B cell (primary cell): ENCODE measurements at regions not wholly inside any gene's neighbourhood (a gene's known extent, or its start where the extent isn't known, plus 50 kb on each side); places are given as distances from the start of the nearest gene placed in this dataset.

Experiments used
- ATAC-seq: fragments of 200-7000 bp; cut with Tn5 transposase; one replicate; pipeline ENCODE4 v1.10.0; 2021; ENCODE audit warnings: low read depth, mild to moderate bottlenecking, moderate number of reproducible peaks, moderate library complexity
- CTCF ChIA-PET: fragments of 350-600 bp; sonication (Branson Sonifier 250); formaldehyde crosslinking; loops from one replicate; lab custom pipeline; 2021; ENCODE audit warnings: antibody characterized with exemption, inconsistent platforms; lab: Charles Lee
- POLR2A ChIA-PET: fragments of 350-600 bp; sonication (Branson Sonifier 250); formaldehyde crosslinking; loops from one replicate; lab custom pipeline; 2021; ENCODE audit warnings: antibody characterized with exemption; lab: Charles Lee
- DNase-seq: peaks from one replicate; pipeline ENCODE4 v3.0.0; 2013
- H2AFZ ChIP-seq: 2 replicates; pipeline ENCODE4 v1.6.1; 2012; ENCODE audit warnings: mild to moderate bottlenecking, low read depth, low read length; ENCODE audit not compliant: insufficient read depth, poor library complexity, severe bottlenecking
- H3K27ac ChIP-seq, 2 donors: 1 replicate in 1 of 2; 2 replicates in 1 of 2; pipeline ENCODE4 v1.5.1; 2012 to 2013; ENCODE audit warnings: low read length in 2 of 2, mild to moderate bottlenecking in 2 of 2, moderate library complexity in 1 of 2
- H3K27me3 ChIP-seq, 4 experiments: fragments of 200-600 bp in 1 of 4; sonication (generic) in 1 of 4; replicated peaks in 1 of 4; 1 replicate in 2 of 4; 2 replicates in 2 of 4; pipeline versions ENCODE4 v1.6.1 to v1.7.0; 2013 to 2016; ENCODE audit warnings: low read length in 3 of 4, mild to moderate bottlenecking in 2 of 4, mixed read lengths in 1 of 4, moderate library complexity in 1 of 4; ENCODE audit not compliant: insufficient read depth in 4 of 4, control insufficient read depth in 3 of 4; ENCODE audit errors: control extremely low read depth in 1 of 4
- H3K36me3 ChIP-seq, 2 experiments: replicated peaks in 1 of 2; 1 replicate in 1 of 2; 2 replicates in 1 of 2; pipeline versions ENCODE4 v1.6.1 to v1.7.1; 2013; ENCODE audit warnings: low read length in 1 of 2; ENCODE audit not compliant: insufficient read depth in 2 of 2, control insufficient read depth in 1 of 2; ENCODE audit errors: control extremely low read depth in 1 of 2, extremely low read depth in 1 of 2
- H3K4me1 ChIP-seq, 2 donors: fragments of 200-600 bp in 1 of 2; sonication (generic) in 1 of 2; 1 replicate in 1 of 2; 2 replicates in 1 of 2; pipeline versions ENCODE4 v1.5.1 to v1.6.1; 2013 to 2017; ENCODE audit warnings: low read length in 2 of 2; ENCODE audit not compliant: control insufficient read depth in 2 of 2, insufficient read depth in 2 of 2
- H3K4me2 ChIP-seq: replicated peaks from 2 replicates; pipeline ENCODE3; 2012; ENCODE audit warnings: mild to moderate bottlenecking, low read depth, low read length; ENCODE audit not compliant: poor library complexity, severe bottlenecking
- H3K4me3 ChIP-seq, 5 experiments: fragments of 200-600 bp in 1 of 5; sonication (generic) in 1 of 5; 1 replicate in 3 of 5; 2 replicates in 2 of 5; pipeline versions ENCODE4 v1.5.1 to v1.7.0; 2011 to 2016; ENCODE audit warnings: low read length in 4 of 5, mild to moderate bottlenecking in 4 of 5, low read depth in 2 of 5, control low read depth in 1 of 5, moderate library complexity in 1 of 5; ENCODE audit not compliant: insufficient read depth in 1 of 5; ENCODE audit errors: control extremely low read depth in 1 of 5, extremely low read depth in 1 of 5
- H3K79me2 ChIP-seq: fragments of 200-600 bp; sonication (generic); one replicate; pipeline ENCODE4 v1.6.0; 2016; ENCODE audit warnings: low read length; ENCODE audit not compliant: control insufficient read depth, insufficient read depth
- H3K9ac ChIP-seq: fragments of 200-600 bp; sonication (generic); 2 replicates; pipeline ENCODE4 v1.6.1; 2017; ENCODE audit warnings: mild to moderate bottlenecking, low read length, moderate library complexity
- H3K9me3 ChIP-seq, 3 donors: one replicate each; pipeline versions ENCODE4 v1.6.1 to v1.7.1; 2013; ENCODE audit warnings: low read length in 2 of 3; ENCODE audit not compliant: control insufficient read depth in 2 of 3, insufficient read depth in 1 of 3; ENCODE audit errors: control extremely low read depth in 1 of 3
- H4K20me1 ChIP-seq: 2 replicates; pipeline ENCODE4 v1.6.0; 2012; ENCODE audit warnings: mild to moderate bottlenecking, low read length; ENCODE audit not compliant: insufficient read depth, control insufficient read depth, poor library complexity, severe bottlenecking
- H3K27ac Mint-ChIP-seq: one replicate; pipeline ENCODE4 v1.8.0; 2021; ENCODE audit warnings: mixed read lengths
- H3K27me3 Mint-ChIP-seq: one replicate; pipeline ENCODE4 v1.8.0; 2021; ENCODE audit warnings: mixed read lengths
- H3K4me1 Mint-ChIP-seq: one replicate; pipeline ENCODE4 v1.8.0; 2021; ENCODE audit warnings: mixed read lengths
- H3K4me3 Mint-ChIP-seq: one replicate; pipeline ENCODE4 v1.8.0; 2021; ENCODE audit warnings: mixed read lengths
- H3K9me3 Mint-ChIP-seq: one replicate; pipeline ENCODE4 v1.8.0; 2022; ENCODE audit warnings: mixed read lengths; ENCODE audit not compliant: insufficient read depth
- EZH2 ChIP-seq: IDR thresholded peaks from 2 replicates; pipeline ENCODE4 v1.6.1; 2012; ENCODE audit warnings: borderline replicate concordance, low read depth, mild to moderate bottlenecking, moderate library complexity, low read length; ENCODE audit not compliant: insufficient read depth, poor library complexity, severe bottlenecking
- WGBS: methylation state at CpG from one replicate; pipeline ENCODE4 v1.1.5; 2013; ENCODE audit warnings: missing lambda C conversion rate; ENCODE audit not compliant: insufficient coverage; 5-methylcytosine and 5-hydroxymethylcytosine counted together
- intact Hi-C: fragments of 100-400 bp; cut with micrococcal nuclease; formaldehyde crosslinking; loops from one replicate; pipeline ENCODE4 v1.10.0; 2022
- TF ChIP-seq, protein P1 (sequence below): fragments of 200-600 bp; IDR thresholded peaks from one replicate; pipeline ENCODE4 v1.8.0; 2022; ENCODE audit warnings: antibody characterized with exemption, mild to moderate bottlenecking

GRCh38 chr3:194247350-194247740, 103.8 kb downstream of the CPN2 start:
- no peak overlapping the region for H3K4me2 ChIP-seq
- H3K27me3 ChIP-seq: peaks cover 0 to 34% (median 6%) of the 10 kb centered on the region in 4 experiments
- H3K27ac Mint-ChIP-seq: no peak overlapping the region
- H3K27ac ChIP-seq: no peak overlapping the region
- H3K4me3 Mint-ChIP-seq: no peak overlapping the region
- ATAC-seq: no peak
- intact Hi-C loops: no loop called here
- TF ChIP-seq EZH2: no peak
- TF ChIP-seq, protein P1, sequence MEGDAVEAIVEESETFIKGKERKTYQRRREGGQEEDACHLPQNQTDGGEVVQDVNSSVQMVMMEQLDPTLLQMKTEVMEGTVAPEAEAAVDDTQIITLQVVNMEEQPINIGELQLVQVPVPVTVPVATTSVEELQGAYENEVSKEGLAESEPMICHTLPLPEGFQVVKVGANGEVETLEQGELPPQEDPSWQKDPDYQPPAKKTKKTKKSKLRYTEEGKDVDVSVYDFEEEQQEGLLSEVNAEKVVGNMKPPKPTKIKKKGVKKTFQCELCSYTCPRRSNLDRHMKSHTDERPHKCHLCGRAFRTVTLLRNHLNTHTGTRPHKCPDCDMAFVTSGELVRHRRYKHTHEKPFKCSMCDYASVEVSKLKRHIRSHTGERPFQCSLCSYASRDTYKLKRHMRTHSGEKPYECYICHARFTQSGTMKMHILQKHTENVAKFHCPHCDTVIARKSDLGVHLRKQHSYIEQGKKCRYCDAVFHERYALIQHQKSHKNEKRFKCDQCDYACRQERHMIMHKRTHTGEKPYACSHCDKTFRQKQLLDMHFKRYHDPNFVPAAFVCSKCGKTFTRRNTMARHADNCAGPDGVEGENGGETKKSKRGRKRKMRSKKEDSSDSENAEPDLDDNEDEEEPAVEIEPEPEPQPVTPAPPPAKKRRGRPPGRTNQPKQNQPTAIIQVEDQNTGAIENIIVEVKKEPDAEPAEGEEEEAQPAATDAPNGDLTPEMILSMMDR: no peak
- no peaks in the 10 kb centered on the region for H3K36me3 ChIP-seq
- no peak overlapping the region for H3K4me3 ChIP-seq
- POLR2A ChIA-PET: no interaction called here
- H4K20me1 ChIP-seq: no peaks in the 10 kb centered on the region
- H3K79me2 ChIP-seq: no peaks in the 10 kb centered on the region
- WGBS: 100% methylated on average over 6 of the region's 10 CpGs
- no peak for DNase-seq
- CTCF ChIA-PET: no interaction called here
- no peaks in the 10 kb centered on the region for H3K4me1 ChIP-seq
- H3K4me1 Mint-ChIP-seq: no peaks in the 10 kb centered on the region
- no peak overlapping the region for H2AFZ ChIP-seq
- no peaks in the 10 kb centered on the region for H3K9me3 Mint-ChIP-seq
- peaks cover 26% of the 10 kb centered on the region for H3K27me3 Mint-ChIP-seq
- no peaks in the 10 kb centered on the region for H3K9me3 ChIP-seq
- H3K9ac ChIP-seq: no peak overlapping the region

DNA sequence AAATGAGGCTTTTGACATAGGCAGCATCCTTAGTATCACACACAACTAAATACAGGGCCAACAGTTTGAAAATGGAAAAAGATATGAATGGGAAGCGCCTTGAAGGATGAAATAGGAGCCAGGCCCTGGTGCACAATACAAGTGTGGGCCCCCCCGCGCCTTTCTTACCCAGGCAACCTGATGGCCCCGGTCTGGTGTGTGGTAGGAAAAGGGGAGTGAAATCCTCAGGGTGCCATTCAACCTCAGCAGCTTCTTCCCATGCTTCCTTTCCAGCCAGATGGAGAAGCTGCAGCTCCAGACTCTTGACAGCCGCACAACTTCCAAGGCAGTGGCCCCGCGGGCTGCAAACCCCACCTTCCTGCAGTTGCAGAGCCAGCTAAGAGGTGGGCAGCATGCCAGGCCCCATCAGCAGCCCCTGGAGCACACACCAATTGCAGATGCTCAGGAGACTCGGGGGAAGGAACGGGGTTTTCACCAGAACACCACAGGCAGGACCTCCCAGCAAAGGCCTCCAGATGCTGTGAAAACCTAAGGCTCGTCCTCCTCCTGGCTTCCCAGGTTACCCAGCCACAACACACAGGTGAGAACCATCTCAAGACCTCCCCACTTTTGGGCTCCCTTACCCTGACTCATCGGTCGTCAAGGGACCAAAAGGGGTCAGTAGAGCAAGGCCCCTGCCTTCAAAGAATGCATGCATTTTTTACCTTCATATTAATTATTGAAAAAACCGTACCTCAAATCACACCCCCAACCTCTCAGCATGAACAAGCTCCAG, 101.6 kb downstream of the CPN2 start:
- no peak overlapping the region for H3K27ac Mint-ChIP-seq
- WGBS: 39% methylated on average over 10 of the region's 13 CpGs

More for the DNA sequence above, 101.6 kb downstream of the CPN2 start:
- no peak overlapping the region for H3K4me3 Mint-ChIP-seq
- Histone ChIP-seq H3K27ac (no peak overlapping the region), H3K4me1 (no peaks in the 10 kb centered on the region), H3K4me3 (no peak overlapping the region), H3K79me2 (no peaks in the 10 kb centered on the region), H3K9me3 (no peaks in the 10 kb centered on the region), H3K27me3 (peaks cover 0 to 37% (median 6%) of the 10 kb centered on the region in 4 experiments), H3K9ac (no peak overlapping the region), H3K4me2 (no peak overlapping the region), H2AFZ (no peak overlapping the region), H3K36me3 (no peaks in the 10 kb centered on the region), H4K20me1 (no peaks in the 10 kb centered on the region)
- POLR2A ChIA-PET: interaction anchor here (0.6 kb wide), 1 partner anchor 53 kb away, joined by 3 read pairs; no protein-coding TSS in a partner anchor
- no peaks in the 10 kb centered on the region for H3K9me3 Mint-ChIP-seq
- CTCF ChIA-PET: no interaction called here
- TF ChIP-seq, protein P1: no peak
- no peak for TF ChIP-seq EZH2
- DNase-seq (no peak), ATAC-seq (no peak)
- intact Hi-C loops: no loop called here
- H3K27me3 Mint-ChIP-seq: peaks cover 25% of the 10 kb centered on the region
- H3K4me1 Mint-ChIP-seq: peaks cover 4% of the 10 kb centered on the region
